ENCODE measurements at regions not wholly inside any gene's neighbourhood (a gene's known extent, or its start where the extent isn't known, plus 50 kb on each side); places are given as distances from the start of the nearest gene placed in this dataset.

GRCh38 chrX:118255921-118256320 is 90.0 kb upstream of the WDR44 start:
- TF ChIP-seq POLR2A (IDR thresholded peaks at IDR 0.05; ENCODE audit: low read depth, low read length): no peak
- no peak for TF ChIP-seq TAF1 (IDR thresholded peaks at IDR 0.05; ENCODE audit: low read depth, low read length)
- TF ChIP-seq PAX5 (IDR thresholded peaks at IDR 0.05; ENCODE audit: insufficient read depth, low read length, severe bottlenecking): no peak
- TF ChIP-seq POLR2AphosphoS5 (IDR thresholded peaks at IDR 0.05; ENCODE audit: low read depth, low read length): no peak
- TF ChIP-seq SPI1 (IDR thresholded peaks at IDR 0.05; ENCODE audit: low read depth, low read length): no peak
- no peak for TF ChIP-seq POU2F2 (IDR thresholded peaks at IDR 0.05; ENCODE audit: low read depth, low read length)
